GM12878 (cell line): ENCODE measurements at regions not wholly inside any gene's neighbourhood (a gene's known extent, or its start where the extent isn't known, plus 50 kb on each side); places are given as distances from the start of the nearest gene placed in this dataset.

ENCODE experiments used
- MXI1 ChIP-seq: fragments of 150-350 bp; IDR thresholded peaks from 2 replicates; pipeline ENCODE4 v1.6.1; 2011; ENCODE audit warnings: low read depth, mild to moderate bottlenecking, inconsistent platforms, low read length, improper control_type of control experiment
- ZBTB33 ChIP-seq: fragments of 450-650 bp; IDR thresholded peaks from 2 replicates; pipeline ENCODE4 v1.6.1; 2017; ENCODE audit warnings: mild to moderate bottlenecking

DNA sequence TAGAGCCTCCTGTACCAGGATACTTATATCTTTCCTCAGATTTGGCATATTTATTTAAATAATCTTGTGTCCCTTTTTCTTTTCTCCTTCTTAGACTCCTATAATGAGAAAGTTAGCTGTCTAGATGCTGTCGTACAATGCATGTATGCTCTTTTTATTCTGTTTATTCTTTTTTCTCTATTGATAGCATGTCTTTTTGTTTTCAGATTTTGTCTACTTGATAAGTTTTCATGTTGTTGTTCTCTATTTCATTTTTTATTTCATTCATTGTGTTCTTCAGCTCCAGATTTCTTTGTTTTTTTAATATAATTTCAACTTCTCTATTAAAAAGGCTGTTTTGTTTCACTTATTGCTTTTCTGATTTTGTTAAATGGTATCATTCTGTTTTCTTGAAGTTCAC, 674.3 kb upstream of the POU3F3 start:
- no peak for TF ChIP-seq ZBTB33
- TF ChIP-seq MXI1: no peak
